SK-N-SH treated with all-trans-retinoic acid at 6 μM for 48 hours (cell line): ENCODE measurements at regions not wholly inside any gene's neighbourhood (a gene's known extent, or its start where the extent isn't known, plus 50 kb on each side); places are given as distances from the start of the nearest gene placed in this dataset.

Experiments used
- OSR1 ChIP-seq: fragments of 250-450 bp; sonication (Bioruptor Pico); IDR thresholded peaks from 2 replicates; pipeline ENCODE4 v1.8.0; 2022; ENCODE audit warnings: moderate library complexity, mild to moderate bottlenecking, inconsistent platforms
- ZFP3 ChIP-seq: fragments of 250-450 bp; sonication (Bioruptor Pico); IDR thresholded peaks from 2 replicates; pipeline ENCODE4 v1.5.0; 2020; ENCODE audit warnings: mild to moderate bottlenecking, moderate library complexity
- ZFP30 ChIP-seq: fragments of 450-650 bp; formaldehyde crosslinking; IDR thresholded peaks from 2 replicates; pipeline ENCODE4 v1.5.0; 2022; ENCODE audit warnings: mild to moderate bottlenecking, moderate library complexity
- TF ChIP-seq, protein P1 (sequence below): fragments of 250-450 bp; sonication (Bioruptor Pico); IDR thresholded peaks from 2 replicates; pipeline ENCODE4 v1.8.0; 2020; ENCODE audit warnings: mild to moderate bottlenecking, moderate library complexity, borderline replicate concordance

DNA sequence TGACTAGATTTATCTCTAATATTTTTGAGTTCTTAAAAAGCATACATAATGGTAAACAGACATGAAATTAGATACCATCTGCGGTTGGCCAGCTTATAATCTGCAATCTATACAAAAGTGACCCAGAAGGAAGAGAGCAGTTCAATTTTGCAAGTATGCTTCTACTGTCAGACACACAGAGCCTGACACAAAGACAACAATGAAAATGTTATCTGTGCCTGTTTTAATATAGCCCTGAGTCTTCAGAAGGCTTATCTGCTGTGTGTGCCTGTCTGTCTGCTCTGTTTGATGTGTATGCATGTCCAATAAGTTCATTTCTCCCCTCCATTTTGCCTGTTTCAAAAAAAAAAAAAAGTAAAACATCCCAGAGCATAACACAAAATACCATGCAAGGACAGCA, 73.3 kb upstream of the FHIP2A start:
- TF ChIP-seq, protein P1, sequence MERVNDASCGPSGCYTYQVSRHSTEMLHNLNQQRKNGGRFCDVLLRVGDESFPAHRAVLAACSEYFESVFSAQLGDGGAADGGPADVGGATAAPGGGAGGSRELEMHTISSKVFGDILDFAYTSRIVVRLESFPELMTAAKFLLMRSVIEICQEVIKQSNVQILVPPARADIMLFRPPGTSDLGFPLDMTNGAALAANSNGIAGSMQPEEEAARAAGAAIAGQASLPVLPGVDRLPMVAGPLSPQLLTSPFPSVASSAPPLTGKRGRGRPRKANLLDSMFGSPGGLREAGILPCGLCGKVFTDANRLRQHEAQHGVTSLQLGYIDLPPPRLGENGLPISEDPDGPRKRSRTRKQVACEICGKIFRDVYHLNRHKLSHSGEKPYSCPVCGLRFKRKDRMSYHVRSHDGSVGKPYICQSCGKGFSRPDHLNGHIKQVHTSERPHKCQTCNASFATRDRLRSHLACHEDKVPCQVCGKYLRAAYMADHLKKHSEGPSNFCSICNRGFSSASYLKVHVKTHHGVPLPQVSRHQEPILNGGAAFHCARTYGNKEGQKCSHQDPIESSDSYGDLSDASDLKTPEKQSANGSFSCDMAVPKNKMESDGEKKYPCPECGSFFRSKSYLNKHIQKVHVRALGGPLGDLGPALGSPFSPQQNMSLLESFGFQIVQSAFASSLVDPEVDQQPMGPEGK (CRISPR knock-in tag): no peak
- no peak for TF ChIP-seq ZFP30 (CRISPR knock-in tag)
- no peak for TF ChIP-seq OSR1 (CRISPR knock-in tag)
- no peak for TF ChIP-seq ZFP3 (CRISPR knock-in tag)
